HepG2 (cell line): ENCODE measurements at regions not wholly inside any gene's neighbourhood (a gene's known extent, or its start where the extent isn't known, plus 50 kb on each side); places are given as distances from the start of the nearest gene placed in this dataset.

Experiments used
- CHD4 ChIP-seq: fragments of 200-600 bp; sonication (generic); IDR thresholded peaks from 2 replicates; pipeline ENCODE4 v1.7.0; 2017; ENCODE audit warnings: mild to moderate bottlenecking, low read length, borderline replicate concordance
- FIP1L1 ChIP-seq: fragments of 200-400 bp; formaldehyde crosslinking; IDR thresholded peaks from 2 replicates; pipeline ENCODE4 v1.6.1; 2018; ENCODE audit warnings: low read depth, mild to moderate bottlenecking, low read length, moderate library complexity, borderline replicate concordance; ENCODE audit not compliant: insufficient read depth
- JUNB ChIP-seq: sonication (generic); formaldehyde crosslinking; IDR thresholded peaks from 2 replicates; pipeline ENCODE4 v1.8.0; 2022; ENCODE audit warnings: missing genetic modification reagents, mild to moderate bottlenecking, borderline replicate concordance
- PITX1 ChIP-seq: sonication (generic); formaldehyde crosslinking; IDR thresholded peaks from 2 replicates; pipeline ENCODE4 v1.5.1; 2020; ENCODE audit warnings: mild to moderate bottlenecking, missing genetic modification reagents
- RFX5 ChIP-seq: IDR thresholded peaks from 2 replicates; pipeline ENCODE4 v1.6.1; 2011; ENCODE audit warnings: low read depth, low read length, improper control_type of control experiment
- TOPORS ChIP-seq: sonication (generic); formaldehyde crosslinking; IDR thresholded peaks from 2 replicates; pipeline ENCODE4 v1.8.0; 2023; ENCODE audit warnings: mild to moderate bottlenecking, missing genetic modification reagents
- ZNF546 ChIP-seq: sonication (generic); formaldehyde crosslinking; conservative IDR thresholded peaks from 2 replicates; pipeline ENCODE4 v1.8.1; 2023; ENCODE audit warnings: mild to moderate bottlenecking, missing genetic modification reagents
- TF ChIP-seq, protein P1 (sequence below): sonication (generic); formaldehyde crosslinking; IDR thresholded peaks from 2 replicates; pipeline ENCODE4 v1.4.0; 2020; ENCODE audit warnings: mild to moderate bottlenecking, missing genetic modification reagents
- TF ChIP-seq, protein P2 (sequence below): sonication (generic); formaldehyde crosslinking; IDR thresholded peaks from 2 replicates; pipeline ENCODE4 v1.4.0; 2020; ENCODE audit warnings: missing genetic modification reagents
- TF ChIP-seq, protein P3 (sequence below), 2 experiments: sonication (generic) in 1 of 2; formaldehyde crosslinking in 1 of 2; IDR thresholded peaks; 2 replicates each; pipeline versions ENCODE4 v1.5.1 to v1.6.1; 2011 to 2020; ENCODE audit warnings: borderline replicate concordance in 1 of 2, low read depth in 1 of 2, low read length in 1 of 2, mild to moderate bottlenecking in 1 of 2, missing genetic modification reagents in 1 of 2, moderate library complexity in 1 of 2

DNA sequence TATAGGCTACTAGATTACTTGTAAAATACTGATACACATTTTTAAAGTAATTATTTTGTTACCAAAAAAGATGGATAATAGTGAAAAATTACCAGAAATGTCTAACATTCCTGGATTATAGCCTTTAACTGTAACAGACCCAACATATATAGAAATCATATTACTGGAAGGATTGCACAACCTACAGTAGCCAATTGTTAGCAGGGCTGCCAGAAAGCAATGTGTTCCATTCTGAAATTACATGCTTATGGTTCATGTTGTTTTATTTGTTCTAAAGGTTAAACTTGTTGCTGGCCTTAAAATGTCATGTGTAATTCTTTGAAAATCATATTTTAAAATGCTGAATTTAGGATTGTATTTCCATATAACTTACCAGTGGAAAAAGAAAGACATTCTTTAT, 793.6 kb upstream of the ACVR2A start:
- no peak for TF ChIP-seq JUNB
- no peak for TF ChIP-seq CHD4
- TF ChIP-seq, protein P1, sequence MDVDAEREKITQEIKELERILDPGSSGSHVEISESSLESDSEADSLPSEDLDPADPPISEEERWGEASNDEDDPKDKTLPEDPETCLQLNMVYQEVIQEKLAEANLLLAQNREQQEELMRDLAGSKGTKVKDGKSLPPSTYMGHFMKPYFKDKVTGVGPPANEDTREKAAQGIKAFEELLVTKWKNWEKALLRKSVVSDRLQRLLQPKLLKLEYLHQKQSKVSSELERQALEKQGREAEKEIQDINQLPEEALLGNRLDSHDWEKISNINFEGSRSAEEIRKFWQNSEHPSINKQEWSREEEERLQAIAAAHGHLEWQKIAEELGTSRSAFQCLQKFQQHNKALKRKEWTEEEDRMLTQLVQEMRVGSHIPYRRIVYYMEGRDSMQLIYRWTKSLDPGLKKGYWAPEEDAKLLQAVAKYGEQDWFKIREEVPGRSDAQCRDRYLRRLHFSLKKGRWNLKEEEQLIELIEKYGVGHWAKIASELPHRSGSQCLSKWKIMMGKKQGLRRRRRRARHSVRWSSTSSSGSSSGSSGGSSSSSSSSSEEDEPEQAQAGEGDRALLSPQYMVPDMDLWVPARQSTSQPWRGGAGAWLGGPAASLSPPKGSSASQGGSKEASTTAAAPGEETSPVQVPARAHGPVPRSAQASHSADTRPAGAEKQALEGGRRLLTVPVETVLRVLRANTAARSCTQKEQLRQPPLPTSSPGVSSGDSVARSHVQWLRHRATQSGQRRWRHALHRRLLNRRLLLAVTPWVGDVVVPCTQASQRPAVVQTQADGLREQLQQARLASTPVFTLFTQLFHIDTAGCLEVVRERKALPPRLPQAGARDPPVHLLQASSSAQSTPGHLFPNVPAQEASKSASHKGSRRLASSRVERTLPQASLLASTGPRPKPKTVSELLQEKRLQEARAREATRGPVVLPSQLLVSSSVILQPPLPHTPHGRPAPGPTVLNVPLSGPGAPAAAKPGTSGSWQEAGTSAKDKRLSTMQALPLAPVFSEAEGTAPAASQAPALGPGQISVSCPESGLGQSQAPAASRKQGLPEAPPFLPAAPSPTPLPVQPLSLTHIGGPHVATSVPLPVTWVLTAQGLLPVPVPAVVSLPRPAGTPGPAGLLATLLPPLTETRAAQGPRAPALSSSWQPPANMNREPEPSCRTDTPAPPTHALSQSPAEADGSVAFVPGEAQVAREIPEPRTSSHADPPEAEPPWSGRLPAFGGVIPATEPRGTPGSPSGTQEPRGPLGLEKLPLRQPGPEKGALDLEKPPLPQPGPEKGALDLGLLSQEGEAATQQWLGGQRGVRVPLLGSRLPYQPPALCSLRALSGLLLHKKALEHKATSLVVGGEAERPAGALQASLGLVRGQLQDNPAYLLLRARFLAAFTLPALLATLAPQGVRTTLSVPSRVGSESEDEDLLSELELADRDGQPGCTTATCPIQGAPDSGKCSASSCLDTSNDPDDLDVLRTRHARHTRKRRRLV (CRISPR knock-in tag): no peak
- TF ChIP-seq, protein P2, sequence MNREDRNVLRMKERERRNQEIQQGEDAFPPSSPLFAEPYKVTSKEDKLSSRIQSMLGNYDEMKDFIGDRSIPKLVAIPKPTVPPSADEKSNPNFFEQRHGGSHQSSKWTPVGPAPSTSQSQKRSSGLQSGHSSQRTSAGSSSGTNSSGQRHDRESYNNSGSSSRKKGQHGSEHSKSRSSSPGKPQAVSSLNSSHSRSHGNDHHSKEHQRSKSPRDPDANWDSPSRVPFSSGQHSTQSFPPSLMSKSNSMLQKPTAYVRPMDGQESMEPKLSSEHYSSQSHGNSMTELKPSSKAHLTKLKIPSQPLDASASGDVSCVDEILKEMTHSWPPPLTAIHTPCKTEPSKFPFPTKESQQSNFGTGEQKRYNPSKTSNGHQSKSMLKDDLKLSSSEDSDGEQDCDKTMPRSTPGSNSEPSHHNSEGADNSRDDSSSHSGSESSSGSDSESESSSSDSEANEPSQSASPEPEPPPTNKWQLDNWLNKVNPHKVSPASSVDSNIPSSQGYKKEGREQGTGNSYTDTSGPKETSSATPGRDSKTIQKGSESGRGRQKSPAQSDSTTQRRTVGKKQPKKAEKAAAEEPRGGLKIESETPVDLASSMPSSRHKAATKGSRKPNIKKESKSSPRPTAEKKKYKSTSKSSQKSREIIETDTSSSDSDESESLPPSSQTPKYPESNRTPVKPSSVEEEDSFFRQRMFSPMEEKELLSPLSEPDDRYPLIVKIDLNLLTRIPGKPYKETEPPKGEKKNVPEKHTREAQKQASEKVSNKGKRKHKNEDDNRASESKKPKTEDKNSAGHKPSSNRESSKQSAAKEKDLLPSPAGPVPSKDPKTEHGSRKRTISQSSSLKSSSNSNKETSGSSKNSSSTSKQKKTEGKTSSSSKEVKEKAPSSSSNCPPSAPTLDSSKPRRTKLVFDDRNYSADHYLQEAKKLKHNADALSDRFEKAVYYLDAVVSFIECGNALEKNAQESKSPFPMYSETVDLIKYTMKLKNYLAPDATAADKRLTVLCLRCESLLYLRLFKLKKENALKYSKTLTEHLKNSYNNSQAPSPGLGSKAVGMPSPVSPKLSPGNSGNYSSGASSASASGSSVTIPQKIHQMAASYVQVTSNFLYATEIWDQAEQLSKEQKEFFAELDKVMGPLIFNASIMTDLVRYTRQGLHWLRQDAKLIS: no peak
- TF ChIP-seq, protein P3, sequence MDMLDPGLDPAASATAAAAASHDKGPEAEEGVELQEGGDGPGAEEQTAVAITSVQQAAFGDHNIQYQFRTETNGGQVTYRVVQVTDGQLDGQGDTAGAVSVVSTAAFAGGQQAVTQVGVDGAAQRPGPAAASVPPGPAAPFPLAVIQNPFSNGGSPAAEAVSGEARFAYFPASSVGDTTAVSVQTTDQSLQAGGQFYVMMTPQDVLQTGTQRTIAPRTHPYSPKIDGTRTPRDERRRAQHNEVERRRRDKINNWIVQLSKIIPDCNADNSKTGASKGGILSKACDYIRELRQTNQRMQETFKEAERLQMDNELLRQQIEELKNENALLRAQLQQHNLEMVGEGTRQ (IDR thresholded peaks at IDR 0.05; ENCODE audit: low read depth, low read length): no peak
- TF ChIP-seq, protein P3 (CRISPR knock-in tag; IDR thresholded peaks at IDR 0.05; ENCODE audit: borderline replicate concordance): no peak
- no peak for TF ChIP-seq PITX1 (CRISPR knock-in tag)
- no peak for TF ChIP-seq TOPORS (CRISPR knock-in tag)
- no peak for TF ChIP-seq RFX5
- no peak for TF ChIP-seq FIP1L1
- TF ChIP-seq ZNF546: no peak
